ENCODE measurements at regions not wholly inside any gene's neighbourhood (a gene's known extent, or its start where the extent isn't known, plus 50 kb on each side); places are given as distances from the start of the nearest gene placed in this dataset.

GRCh38 chr1:183730886-183731573 lies 73.9 kb upstream of the RGL1 start:
- Mint-ChIP-seq H3K27ac (no peak overlapping the region), H3K36me3 (ENCODE audit: low read depth) (no peaks in the 10 kb centered on the region), H3K27me3 (ENCODE audit: low read depth, poor library complexity) (peaks cover 7% of the 10 kb centered on the region), H3K4me1 (peaks cover 5% of the 10 kb centered on the region), H3K9me3 (no peaks in the 10 kb centered on the region), H3K4me3 (no peak overlapping the region)
- no peak for DNase-seq
- TF ChIP-seq CTCF (IDR thresholded peaks at IDR 0.05) = no peak

GRCh38 chr1:183730107-183730724 lies 74.7 kb upstream of the RGL1 start:
- no peak for TF ChIP-seq CTCF (IDR thresholded peaks at IDR 0.05)
- H3K9me3 Mint-ChIP-seq = no peaks in the 10 kb centered on the region
- no peak overlapping the region for H3K4me3 Mint-ChIP-seq
- DNase-seq = no peak
- peaks cover 7% of the 10 kb centered on the region for H3K27me3 Mint-ChIP-seq (ENCODE audit: low read depth, poor library complexity)
- peaks cover 5% of the 10 kb centered on the region for H3K4me1 Mint-ChIP-seq
- no peak overlapping the region for H3K27ac Mint-ChIP-seq
- no peaks in the 10 kb centered on the region for H3K36me3 Mint-ChIP-seq (ENCODE audit: low read depth)

GRCh38 chr1:183726825-183727224 lies 73.7 kb upstream of the APOBEC4 start:
- no peaks in the 10 kb centered on the region for H3K27me3 Mint-ChIP-seq (ENCODE audit: low read depth, poor library complexity)
- H3K4me3 Mint-ChIP-seq = no peak overlapping the region
- H3K4me1 Mint-ChIP-seq = no peaks in the 10 kb centered on the region
- no peak for TF ChIP-seq CTCF (IDR thresholded peaks at IDR 0.05)
- no peaks in the 10 kb centered on the region for H3K9me3 Mint-ChIP-seq
- DNase-seq = no peak
- H3K36me3 Mint-ChIP-seq (ENCODE audit: low read depth) = no peaks in the 10 kb centered on the region
- H3K27ac Mint-ChIP-seq = no peak overlapping the region

GRCh38 chr1:183724350-183725042 lies 71.4 kb upstream of the APOBEC4 start:
- H3K4me3 Mint-ChIP-seq = no peak overlapping the region
- no peaks in the 10 kb centered on the region for H3K27me3 Mint-ChIP-seq (ENCODE audit: low read depth, poor library complexity)
- H3K36me3 Mint-ChIP-seq (ENCODE audit: low read depth) = no peaks in the 10 kb centered on the region
- H3K9me3 Mint-ChIP-seq = no peaks in the 10 kb centered on the region
- DNase-seq = no peak
- no peak overlapping the region for H3K27ac Mint-ChIP-seq
- H3K4me1 Mint-ChIP-seq = no peaks in the 10 kb centered on the region
- no peak for TF ChIP-seq CTCF (IDR thresholded peaks at IDR 0.05)

GRCh38 chr1:183723571-183723970 lies 70.5 kb upstream of the APOBEC4 start:
- H3K36me3 Mint-ChIP-seq (ENCODE audit: low read depth) = no peaks in the 10 kb centered on the region
- no peak overlapping the region for H3K4me3 Mint-ChIP-seq
- no peaks in the 10 kb centered on the region for H3K9me3 Mint-ChIP-seq
- H3K4me1 Mint-ChIP-seq = no peaks in the 10 kb centered on the region
- H3K27ac Mint-ChIP-seq = no peak overlapping the region
- TF ChIP-seq CTCF (IDR thresholded peaks at IDR 0.05) = no peak
- no peak for DNase-seq
- H3K27me3 Mint-ChIP-seq (ENCODE audit: low read depth, poor library complexity) = no peaks in the 10 kb centered on the region
